Right ventricle myocardium superior (tissue), 1 donor: ENCODE measurements at regions not wholly inside any gene's neighbourhood (a gene's known extent, or its start where the extent isn't known, plus 50 kb on each side); places are given as distances from the start of the nearest gene placed in this dataset.
A peak's percentile ranks its signal among the peaks of the same experiment; 100 is the strongest.

ENCODE experiments used
- ATAC-seq: fragments of 200-7000 bp; cut with Tn5 transposase; one replicate; pipeline ENCODE4 v1.9.1; 2020; ENCODE audit warnings: mild to moderate bottlenecking; ENCODE audit not compliant: poor library complexity
- DNase-seq: peaks from one replicate; pipeline ENCODE4 v3.0.0-alpha.2; 2020
- intact Hi-C: fragments of 100-400 bp; cut with DNase I; formaldehyde crosslinking; loops from one replicate; pipeline ENCODE4 v1.11.2; 2022
- donor health status: DM: no; HTN: yes; CAD: no; lungs with severe emphysema.

DNA sequence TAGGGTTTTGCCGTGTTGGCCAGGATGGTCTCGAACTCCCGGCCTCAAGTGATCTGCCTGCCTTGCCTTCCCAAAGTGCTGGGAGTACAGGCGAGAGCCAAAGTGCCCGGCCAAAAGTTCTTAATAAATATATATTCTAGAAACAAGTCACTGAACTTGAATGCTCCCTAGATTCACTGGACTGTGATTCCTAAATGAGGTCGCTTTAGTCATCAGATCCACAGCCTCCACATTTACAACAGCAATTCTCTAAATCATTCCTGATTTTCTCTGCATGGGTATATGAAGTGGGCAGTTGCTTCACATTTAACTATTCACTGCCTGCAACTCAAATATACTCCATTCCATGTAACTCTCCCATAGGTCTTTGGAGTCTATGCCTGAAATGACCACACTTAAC, 813.0 kb downstream of the GALC start:
- intact Hi-C loops: no loop called here
- ATAC-seq: no peak
- no peak for DNase-seq

DNA sequence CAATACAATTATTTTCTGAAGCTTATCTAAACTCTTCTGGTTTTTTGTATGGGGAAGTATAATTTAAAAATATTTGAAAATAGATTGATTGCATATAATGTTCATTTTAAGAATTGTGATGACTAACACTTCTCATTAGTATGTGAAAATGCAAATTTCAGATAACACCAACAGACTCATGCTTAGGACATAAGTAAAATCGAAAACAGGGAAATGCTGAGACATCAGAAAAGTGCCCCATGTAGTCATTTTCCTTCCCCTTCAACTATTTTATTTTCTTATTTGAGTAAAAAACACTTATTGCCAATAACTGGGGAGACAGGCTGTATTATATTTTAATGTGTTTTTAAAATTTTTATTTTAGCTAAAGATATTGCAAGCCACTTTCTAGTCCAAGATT, 814.7 kb downstream of the GALC start:
- intact Hi-C loops: no loop called here
- ATAC-seq: no peak
- no peak for DNase-seq

DNA sequence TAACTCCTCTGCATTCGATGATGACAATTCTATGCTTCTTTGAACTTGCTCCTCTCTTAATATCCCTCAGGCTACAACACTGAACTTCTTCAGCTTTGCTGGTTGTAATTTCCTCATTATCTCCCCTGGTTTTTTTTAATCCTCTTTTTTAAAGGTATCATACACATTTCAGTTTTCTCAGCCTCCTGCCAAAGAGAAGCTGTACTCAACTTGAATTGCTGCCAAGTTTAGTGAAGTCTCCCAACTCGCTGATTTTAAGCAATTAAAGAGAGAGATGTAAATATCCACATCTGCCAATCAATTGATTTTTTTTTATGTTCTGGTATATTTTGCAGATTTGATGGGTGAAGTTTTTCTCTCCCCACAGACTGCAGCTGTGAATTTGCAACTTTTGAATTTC, 817.8 kb downstream of the GALC start:
- DNase-seq: no peak
- intact Hi-C loops: no loop called here
- no peak for ATAC-seq

DNA sequence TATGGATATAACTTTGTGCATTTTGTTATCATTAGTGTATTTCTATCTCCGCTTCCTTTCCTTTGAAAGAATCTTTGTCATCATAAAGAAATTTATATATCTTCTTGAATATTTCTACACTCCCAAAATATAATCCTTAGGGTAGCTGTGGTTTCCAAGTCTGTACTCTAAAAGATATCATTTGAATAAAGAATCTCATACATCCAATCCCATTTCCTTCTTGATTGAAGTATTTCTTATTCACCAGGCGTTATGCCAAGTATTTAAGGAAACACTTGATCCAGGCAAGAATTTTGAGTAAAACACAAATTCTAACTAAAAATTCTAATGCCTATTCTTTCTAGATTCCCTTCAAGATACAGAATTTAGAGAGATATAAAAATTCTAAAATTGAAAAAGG, 821.8 kb downstream of the GALC start:
- intact Hi-C loops: no loop called here

DNA sequence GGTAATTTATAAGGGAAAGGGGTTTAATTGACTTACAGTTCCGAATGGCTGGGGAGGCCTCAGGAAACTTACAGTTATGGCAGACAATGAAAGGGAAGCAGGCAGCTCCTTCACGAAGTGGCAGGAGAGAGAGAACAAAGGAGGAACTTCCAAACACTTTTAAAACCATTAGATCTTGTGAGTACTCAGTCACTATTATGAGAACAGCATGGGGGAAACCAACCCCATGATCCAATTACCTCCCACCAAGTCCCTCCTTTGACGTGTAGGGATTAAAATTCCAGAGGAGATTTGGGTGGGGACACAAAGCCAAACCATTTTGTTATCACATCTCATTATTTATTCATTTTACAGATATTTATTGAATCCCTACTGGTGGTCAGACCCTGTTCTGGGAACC, 822.8 kb downstream of the GALC start:
- ATAC-seq: no peak
- DNase-seq: no peak
- intact Hi-C loops: no loop called here

More for the DNA sequence above, 821.8 kb downstream of the GALC start:
- no peak for ATAC-seq
- DNase-seq: no peak

DNA sequence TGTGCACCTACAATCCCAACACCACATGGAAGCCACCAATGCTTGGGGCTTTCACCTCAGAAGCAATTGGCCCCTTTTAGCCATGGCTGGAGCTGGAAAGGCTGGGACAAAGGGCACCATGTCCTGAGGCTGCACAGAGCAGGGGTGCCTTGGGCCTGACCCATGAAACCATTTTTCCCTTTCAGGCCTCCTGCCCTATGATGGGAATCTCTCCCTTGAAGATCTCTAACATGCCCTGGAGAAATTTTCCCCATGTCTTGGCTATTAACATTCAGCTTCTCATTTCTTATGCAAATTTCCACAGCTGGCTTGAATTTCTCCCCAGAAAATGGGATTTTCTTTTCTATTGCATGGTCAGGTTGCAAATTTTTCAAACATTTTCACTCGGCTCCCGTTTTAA, 823.6 kb downstream of the GALC start:
- intact Hi-C loops: no loop called here
- DNase-seq (no peak), ATAC-seq (no peak)

DNA sequence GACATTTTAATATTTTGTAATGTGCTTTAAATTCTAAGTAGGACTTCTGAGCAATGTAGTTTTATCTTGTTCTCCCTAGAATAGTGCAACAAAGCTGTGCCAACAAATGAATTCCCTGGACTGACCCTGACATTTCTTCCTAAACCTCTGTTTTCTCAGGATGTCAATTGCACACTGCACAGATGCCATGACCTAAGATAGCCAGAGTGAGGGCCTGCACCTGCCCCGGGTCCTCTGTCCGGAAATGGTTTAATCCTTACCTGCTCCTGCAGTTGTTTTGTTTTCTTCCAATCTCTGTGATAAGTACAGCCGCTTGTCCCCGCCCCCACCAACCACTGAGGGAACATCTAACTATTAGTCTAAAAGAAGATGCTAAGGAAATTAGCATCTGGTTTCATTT, 831.5 kb downstream of the GALC start:
- intact Hi-C loops: no loop called here
- DNase-seq: no peak
- ATAC-seq: no peak

DNA sequence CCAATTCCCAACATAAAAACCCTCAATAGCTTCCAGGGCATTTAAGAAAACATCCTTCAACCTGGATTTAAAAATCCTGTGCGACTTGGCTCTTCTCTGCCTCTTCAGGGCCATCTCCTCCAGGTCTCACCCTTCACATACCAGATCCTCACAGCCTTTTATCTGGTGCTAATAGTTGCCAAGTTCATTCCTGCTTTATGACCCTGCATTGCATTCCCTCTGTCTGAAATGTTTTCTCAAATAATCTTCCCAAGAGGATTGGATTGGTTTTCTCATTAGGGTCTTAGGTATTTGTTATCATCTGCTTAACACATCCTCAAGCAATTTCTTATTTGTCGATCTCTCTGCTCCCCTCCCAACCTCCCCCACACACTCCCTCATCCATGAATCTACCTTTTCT, 832.0 kb downstream of the GALC start:
- ATAC-seq (no peak), DNase-seq (no peak)
- intact Hi-C loops: no loop called here

DNA sequence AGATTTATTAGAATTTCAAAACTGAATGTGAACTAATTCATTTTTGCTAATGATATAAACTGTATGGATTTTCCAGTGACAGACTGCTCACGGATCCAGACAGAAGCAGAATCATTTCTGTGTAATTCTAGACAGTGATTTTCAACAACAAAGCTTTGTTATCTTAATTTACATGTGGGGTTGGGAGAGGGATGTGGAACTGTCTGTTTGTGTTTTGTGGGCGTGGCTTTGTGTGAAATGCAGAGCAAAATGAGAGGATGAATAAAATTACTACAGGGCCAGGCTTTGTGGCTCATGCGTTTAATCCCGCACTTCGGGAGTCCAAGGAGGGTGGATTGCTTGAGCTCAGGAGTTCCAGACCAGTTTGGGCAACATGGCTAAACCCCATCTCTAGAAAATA, 834.7 kb downstream of the GALC start:
- intact Hi-C loops: no loop called here
- no peak for ATAC-seq
- no peak for DNase-seq

DNA sequence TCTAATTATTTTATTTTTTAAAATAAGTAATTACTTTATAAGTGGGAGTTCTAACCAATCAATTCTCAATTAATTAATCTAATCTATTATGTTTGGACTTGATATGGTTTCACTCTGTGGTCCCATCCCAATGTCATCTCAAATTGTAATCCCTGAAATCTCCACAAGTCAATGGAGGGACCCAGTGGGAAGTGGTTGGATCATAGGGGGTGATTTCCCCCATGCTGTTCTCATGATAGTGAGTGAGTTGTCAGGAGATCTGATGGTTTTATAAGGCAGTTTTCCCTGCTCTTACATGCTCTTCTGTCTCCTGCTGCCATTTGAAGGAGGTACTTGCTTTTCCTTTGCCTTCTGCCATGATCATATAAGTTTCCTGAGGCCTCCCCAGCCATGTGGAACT, 836.1 kb downstream of the GALC start:
- DNase-seq (no peak), ATAC-seq (no peak)
- intact Hi-C loops: no loop called here

DNA sequence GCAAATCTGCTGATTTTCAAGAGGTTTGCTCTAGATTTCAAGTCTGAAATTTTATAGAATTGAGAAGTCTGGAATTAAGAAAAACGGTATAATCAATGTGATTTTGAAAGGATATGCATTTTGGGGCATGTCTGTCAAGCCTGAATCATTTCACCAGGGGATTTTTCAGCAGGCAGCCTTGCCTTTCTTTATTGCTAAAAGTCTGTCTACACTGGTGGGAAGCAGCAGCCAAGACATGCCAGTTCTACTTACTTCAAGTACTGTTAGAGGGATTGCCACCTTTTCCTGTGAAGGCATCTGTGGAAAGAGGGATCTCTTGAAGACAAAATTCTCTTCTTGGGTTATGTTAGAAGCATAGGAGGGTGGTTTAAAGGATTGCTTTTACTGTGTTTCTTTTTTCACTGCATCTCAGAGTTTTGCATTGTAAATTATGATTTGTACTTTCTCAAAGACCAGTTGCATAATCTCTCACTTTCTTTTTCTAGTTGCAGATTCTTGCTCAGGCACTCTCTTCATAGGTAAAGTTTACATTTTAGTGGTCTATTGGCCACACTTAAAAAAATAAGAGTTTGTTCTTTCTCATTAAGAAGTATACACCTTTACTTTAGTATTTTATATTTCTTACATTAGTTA, 837.0 kb downstream of the GALC start:
- DNase-seq (no peak), ATAC-seq (no peak)
- intact Hi-C loops: no loop called here

DNA sequence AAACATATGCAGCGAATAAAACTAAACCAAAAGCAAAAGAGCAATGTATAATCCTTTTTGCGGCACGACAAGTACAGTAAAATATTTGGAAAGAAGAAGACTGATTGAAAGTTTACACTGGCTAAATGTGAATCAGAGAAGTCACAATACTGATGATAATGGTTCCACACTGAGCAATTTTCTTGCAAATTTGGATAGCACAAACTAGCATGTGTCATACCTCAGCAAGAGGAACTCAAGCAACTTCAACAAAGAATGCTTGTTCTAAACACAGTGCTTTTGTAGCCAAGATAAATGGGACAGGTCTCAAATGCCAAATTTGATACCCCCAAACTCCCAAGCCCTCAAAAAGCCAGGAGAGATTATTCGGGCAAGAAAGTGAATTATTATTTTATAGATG, 839.1 kb downstream of the GALC start:
- intact Hi-C loops: no loop called here

DNA sequence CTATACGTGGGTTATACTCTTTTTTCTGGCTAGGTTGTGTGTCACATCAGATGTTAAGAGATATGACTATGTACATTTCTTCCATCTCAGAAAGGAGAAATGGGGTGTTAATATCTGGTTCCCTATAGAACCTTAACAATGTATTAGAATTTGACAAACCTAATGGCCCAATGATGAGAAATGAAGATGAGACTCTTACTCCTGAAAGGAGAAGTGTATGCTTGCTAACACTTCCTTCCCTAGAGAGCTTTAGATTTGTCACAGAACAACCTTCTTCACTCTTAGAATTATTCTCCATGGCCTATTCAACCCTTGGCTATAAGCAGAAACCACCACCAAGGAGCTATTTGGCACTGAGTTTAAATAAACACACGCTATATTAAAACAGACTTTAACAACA, 839.6 kb downstream of the GALC start:
- ATAC-seq: no peak
- intact Hi-C loops: no loop called here
- DNase-seq: no peak

More for the DNA sequence above, 839.1 kb downstream of the GALC start:
- DNase-seq (no peak), ATAC-seq (no peak)

DNA sequence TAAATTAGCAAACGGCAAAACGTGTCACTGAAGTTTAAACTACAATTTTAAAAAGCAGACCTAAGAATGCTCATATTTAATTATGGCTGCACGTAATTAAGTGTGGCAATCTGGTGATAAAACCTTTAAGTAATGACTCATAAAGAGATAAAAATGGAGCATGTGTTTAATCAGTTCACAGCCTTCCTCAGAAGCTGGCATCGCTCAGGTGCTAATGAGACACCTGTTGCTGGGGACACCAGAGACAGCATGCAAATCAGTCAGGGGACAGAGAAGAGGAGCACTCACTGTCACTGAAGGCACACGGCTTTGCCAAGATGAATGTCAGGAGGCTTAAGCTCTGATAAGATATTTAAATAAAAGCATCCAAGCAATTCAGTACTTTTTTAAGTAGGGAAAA, 840.3 kb downstream of the GALC start:
- intact Hi-C loops: no loop called here
- ATAC-seq: no peak
- DNase-seq: no peak

DNA sequence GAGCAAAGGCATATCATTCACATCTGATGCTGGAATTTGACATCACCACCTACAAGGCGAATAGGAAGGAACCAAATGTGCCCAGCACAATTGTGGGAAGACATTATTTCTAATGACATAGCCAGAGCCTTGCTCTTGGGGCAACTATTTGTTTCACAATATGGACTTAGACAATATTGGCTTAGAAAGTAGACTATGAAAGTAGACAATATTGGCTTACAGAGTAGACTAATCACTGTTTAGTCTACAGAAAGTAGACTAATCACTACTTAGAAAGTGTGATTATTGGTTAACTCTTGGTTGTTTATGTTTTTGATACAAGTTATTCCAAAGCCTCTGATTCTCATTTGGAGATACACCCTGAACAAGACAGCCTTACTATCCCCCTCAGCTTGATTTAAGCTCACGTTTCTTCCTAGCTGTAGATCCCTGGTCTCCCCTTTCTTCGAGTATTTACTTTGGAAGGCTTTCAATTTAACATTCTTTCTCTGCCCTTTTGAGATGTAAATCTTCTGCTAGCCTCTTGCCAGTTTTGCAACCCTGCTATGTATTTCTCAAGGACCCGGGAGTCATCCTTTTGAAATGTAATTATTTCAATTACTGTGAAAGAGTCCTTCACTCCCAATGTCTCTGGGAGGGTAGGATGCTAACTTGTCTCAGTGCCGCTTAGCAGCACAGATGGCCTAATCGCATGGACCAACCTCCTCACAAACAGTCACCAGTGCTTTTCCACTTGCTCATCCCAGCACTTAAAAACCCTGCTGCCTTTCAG, 843.2 kb downstream of the GALC start:
- intact Hi-C loops: no loop called here
- no peak for ATAC-seq
- no peak for DNase-seq

DNA sequence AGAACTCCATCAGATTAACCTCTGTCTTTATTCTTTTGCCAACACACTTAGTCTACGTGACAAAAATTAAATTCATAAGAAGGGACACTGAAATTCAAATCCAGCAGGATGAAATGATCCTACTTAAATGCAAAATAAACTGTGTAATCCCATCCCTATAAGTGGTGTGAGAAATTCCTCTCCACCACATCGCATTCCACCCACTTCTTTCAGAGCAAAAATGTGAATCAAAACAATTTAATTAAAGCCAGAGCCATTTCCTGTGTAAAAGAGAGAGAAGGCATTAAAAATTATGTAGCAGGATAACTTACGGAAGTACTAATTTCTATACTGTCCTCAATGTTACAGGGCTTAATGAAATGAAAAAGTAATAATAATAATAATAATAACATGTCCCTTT, 844.3 kb downstream of the GALC start:
- DNase-seq: no peak
- no peak for ATAC-seq
- intact Hi-C loops: no loop called here

DNA sequence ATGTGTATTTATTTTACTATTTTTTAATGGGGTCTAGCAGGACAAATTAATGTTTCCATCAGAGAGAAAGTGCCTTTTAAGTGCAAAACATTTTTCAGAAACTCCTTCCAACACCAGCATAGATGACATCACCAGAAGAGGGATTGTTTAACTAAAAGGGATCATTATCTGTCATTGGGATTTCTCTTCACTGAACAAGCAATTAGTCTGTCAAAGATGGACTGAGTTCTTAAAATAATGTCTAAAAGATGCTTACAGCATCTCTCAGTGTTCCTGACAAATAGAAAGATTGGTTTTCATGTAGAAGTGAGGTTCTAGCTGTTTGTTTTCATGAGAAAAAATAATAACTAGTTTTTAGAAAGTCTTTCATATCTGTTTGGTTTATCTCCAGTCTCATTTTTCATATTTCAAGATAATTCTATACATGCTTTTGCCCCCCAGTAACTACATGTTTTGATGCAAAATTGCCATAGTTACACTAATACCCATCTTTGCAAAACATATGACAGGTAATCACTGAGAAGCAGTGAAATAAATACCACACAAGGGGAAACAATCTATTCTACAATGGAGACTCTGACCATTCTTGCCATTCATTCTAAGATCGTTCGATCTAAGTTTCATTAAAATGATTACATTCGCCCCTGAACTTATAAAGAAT, 850.3 kb downstream of the GALC start:
- intact Hi-C loops: no loop called here
- no peak for DNase-seq
- ATAC-seq: no peak

DNA sequence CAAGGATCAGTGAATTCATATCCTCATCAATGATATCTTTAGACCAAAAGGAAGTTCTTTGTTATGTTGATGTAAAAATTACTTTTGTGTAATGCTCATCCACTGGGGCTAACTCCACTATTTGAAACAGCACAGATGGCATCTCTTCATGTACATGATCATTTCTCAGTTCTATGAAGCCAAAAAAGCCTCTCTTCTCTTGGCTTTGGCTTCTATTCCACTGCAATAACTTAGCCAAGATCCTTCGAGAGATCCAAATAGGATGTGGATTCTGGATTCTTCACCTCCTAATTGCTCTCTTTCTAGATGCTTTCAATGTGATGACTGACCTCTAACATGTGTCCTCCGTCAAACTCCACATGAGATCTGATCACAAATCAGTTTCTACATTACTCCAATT, 851.2 kb downstream of the GALC start:
- no peak for DNase-seq
- no peak for ATAC-seq
- intact Hi-C loops: no loop called here

DNA sequence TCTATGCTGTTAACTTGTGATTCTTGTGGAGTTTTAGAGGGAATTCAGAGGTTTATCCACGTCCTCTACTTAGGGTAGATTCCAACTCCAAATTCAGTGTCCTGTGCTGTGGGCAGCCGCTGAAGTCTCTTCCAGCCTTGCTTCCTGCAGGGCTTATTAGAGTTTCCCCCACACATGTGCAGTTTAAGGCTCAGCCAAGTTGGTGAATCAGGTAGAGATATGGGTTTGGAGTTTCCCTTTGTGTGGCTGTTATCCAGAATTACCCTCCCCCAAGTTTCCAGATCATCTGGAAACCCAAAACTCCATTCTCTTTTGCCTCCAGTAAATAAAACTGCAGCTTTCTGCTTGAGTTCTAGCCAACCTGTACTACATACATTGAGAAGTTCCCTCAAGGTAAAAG, 853.7 kb downstream of the GALC start:
- intact Hi-C loops: no loop called here
- DNase-seq (no peak), ATAC-seq (no peak)

DNA sequence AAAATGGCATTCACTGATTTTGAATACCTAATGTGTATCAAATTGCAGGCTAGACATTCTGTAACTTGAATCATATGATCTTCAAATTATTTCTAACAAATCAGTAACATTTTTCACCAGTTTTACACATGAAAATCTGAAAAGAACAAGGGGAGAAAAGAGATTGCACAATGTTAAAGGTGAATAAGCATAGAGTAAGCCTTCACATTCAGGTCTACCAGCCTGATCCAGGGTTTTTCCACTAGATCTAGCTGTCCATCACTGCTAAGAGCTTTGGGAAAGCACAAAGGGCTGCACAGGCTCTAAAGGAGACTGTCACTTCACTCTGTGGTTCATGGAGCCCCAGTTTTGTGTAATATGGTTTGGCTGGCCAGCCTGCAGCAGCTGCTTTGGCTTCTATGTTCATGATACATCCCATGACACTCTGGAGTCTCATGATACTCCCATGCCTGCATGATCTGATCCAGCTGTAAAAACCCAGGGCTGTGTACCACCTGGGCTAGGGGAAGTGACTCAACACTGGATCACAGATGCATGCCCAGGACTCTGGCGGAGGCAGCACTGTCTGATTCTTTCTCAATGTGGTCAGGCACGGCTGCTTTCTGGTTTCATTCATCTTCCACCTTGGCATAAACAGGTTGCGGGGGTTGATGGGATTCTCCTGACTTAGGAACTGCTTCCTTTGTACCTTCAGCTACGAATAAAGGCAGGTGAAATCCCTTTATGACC, 859.7 kb downstream of the GALC start:
- peak; percentile 55 for ATAC-seq
- intact Hi-C loops: no loop called here
- no peak for DNase-seq
